ENCODE measurements at regions not wholly inside any gene's neighbourhood (a gene's known extent, or its start where the extent isn't known, plus 50 kb on each side); places are given as distances from the start of the nearest gene placed in this dataset.

DNA sequence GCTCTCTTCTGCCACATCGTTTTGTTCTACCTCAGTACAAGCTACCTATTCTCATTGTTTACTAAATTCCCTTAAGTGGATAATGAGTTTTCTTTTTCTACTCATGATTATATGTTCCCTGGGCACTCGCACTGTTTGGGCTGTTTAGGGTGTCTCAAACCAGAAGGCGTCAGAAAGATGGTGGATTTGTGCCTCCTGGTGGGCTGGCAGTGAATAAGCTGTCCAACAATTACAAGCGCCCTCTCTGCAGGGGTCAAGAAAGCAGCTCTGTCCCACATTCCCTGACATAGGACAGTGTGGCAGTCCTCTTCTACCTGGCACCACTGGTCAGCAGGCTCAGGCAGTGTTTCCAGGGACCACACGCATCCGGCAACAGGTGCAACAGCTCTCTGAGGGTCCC lies 173.4 kb upstream of the PPP2R3A start:
- Histone ChIP-seq H3K9me3 (replicated peaks in 1 of 2; ENCODE audit: control insufficient read depth in 1 of 2, insufficient read depth in 1 of 2, low read length in 2 of 2) (no peaks in the 10 kb centered on the region), H2AFZ (ENCODE audit: insufficient read depth, low read depth, low read length, poor library complexity, severe bottlenecking) (no peak overlapping the region), H3K79me2 (ENCODE audit: insufficient read depth, low read length) (no peaks in the 10 kb centered on the region), H3K9ac (ENCODE audit: insufficient read depth, low read length, poor library complexity, severe bottlenecking) (no peak overlapping the region), H3K27ac (ENCODE audit: low read depth in 1 of 2, low read length in 2 of 2) (no peak overlapping the region), H4K20me1 (ENCODE audit: insufficient read depth, low read length) (no peaks in the 10 kb centered on the region), H3K4me2 (replicated peaks; ENCODE audit: extremely low read depth, low read length, poor library complexity, severe bottlenecking) (no peak overlapping the region), H3K27me3 (ENCODE audit: control insufficient read depth in 2 of 2, insufficient read depth in 2 of 2, low read length in 2 of 2) (no peaks in the 10 kb centered on the region), H3K4me1 (ENCODE audit: control insufficient read depth in 1 of 2, insufficient read depth in 2 of 2, low read length in 2 of 2) (no peaks in the 10 kb centered on the region), H3K36me3 (replicated peaks in 1 of 2; ENCODE audit: control insufficient read depth in 1 of 2, insufficient read depth in 2 of 2, low read length in 2 of 2) (no peaks in the 10 kb centered on the region), H3K4me3 (replicated peaks in 1 of 3; ENCODE audit: low read depth in 2 of 3, low read length in 3 of 3) (no peak overlapping the region)
- Mint-ChIP-seq H3K4me1 (no peaks in the 10 kb centered on the region), H3K4me3 (no peak overlapping the region), H3K27ac (peak overlapping the region in 1 of 7 donors; percentile 5), H3K27me3 (ENCODE audit: low read depth in 3 of 3) (peaks cover 0 to 5% (median 2%) of the 10 kb centered on the region in 3 donors), H3K36me3 (no peaks in the 10 kb centered on the region), H3K9me3 (peaks cover 0 to 8% (median 2%) of the 10 kb centered on the region in 7 donors)
- intact Hi-C loops (cut with micrococcal nuclease): no loop called here
- TF ChIP-seq, protein P1, sequence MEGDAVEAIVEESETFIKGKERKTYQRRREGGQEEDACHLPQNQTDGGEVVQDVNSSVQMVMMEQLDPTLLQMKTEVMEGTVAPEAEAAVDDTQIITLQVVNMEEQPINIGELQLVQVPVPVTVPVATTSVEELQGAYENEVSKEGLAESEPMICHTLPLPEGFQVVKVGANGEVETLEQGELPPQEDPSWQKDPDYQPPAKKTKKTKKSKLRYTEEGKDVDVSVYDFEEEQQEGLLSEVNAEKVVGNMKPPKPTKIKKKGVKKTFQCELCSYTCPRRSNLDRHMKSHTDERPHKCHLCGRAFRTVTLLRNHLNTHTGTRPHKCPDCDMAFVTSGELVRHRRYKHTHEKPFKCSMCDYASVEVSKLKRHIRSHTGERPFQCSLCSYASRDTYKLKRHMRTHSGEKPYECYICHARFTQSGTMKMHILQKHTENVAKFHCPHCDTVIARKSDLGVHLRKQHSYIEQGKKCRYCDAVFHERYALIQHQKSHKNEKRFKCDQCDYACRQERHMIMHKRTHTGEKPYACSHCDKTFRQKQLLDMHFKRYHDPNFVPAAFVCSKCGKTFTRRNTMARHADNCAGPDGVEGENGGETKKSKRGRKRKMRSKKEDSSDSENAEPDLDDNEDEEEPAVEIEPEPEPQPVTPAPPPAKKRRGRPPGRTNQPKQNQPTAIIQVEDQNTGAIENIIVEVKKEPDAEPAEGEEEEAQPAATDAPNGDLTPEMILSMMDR (IDR thresholded peaks at IDR 0.05): no peak
- 89% methylated on average over 4 of the region's 6 CpGs for WGBS (ENCODE audit: insufficient coverage)
- DNase-seq: no peak

DNA sequence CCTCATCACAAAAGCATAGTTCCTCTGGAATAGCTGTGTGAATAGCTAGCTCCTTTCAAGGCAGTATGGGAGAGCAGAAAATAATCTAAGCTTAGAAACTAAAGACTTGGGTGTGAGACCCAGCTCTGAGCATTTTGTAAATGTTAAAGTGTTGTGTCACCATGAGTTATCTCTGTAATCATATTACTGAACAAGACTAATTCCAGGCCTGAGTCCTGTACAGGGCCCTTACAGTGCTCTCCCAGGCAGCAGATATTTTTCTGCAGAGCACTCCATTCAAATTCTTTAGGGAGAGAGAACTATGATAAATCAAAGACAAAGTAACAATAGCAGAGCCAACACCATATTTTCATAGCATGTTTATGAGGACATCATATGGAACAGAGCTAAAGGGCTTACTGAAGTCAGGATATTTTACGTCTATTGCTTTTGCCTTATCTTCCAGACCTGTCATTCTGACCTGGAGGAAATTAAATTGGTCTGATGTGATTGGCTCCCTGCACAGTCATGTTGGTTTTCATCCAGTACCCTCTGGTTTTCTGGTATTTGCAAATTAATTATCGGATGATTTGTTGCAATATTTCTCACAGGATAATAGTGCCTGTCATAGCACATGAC lies 172.6 kb upstream of the PPP2R3A start:
- TF ChIP-seq, protein P1 (IDR thresholded peaks at IDR 0.05): no peak
- Mint-ChIP-seq H3K4me3 (no peak overlapping the region), H3K4me1 (no peaks in the 10 kb centered on the region), H3K27me3 (ENCODE audit: low read depth in 3 of 3) (peaks cover 0 to 5% (median 2%) of the 10 kb centered on the region in 3 donors), H3K27ac (no peak overlapping the region), H3K9me3 (peaks cover 0 to 4% (median 2%) of the 10 kb centered on the region in 7 donors), H3K36me3 (no peaks in the 10 kb centered on the region)
- no peak overlapping the region for H3K4me2 ChIP-seq (replicated peaks; ENCODE audit: extremely low read depth, low read length, poor library complexity, severe bottlenecking)
- no peaks in the 10 kb centered on the region for H3K9me3 ChIP-seq (replicated peaks in 1 of 2; ENCODE audit: control insufficient read depth in 1 of 2, insufficient read depth in 1 of 2, low read length in 2 of 2)
- no peak for DNase-seq
- H3K4me3 ChIP-seq (replicated peaks in 1 of 3; ENCODE audit: low read depth in 2 of 3, low read length in 3 of 3): no peak overlapping the region
- H3K4me1 ChIP-seq (ENCODE audit: control insufficient read depth in 1 of 2, insufficient read depth in 2 of 2, low read length in 2 of 2): no peaks in the 10 kb centered on the region
- no peak overlapping the region for H3K27ac ChIP-seq (ENCODE audit: low read depth in 1 of 2, low read length in 2 of 2)
- intact Hi-C loops (cut with micrococcal nuclease): no loop called here
- H4K20me1 ChIP-seq (ENCODE audit: insufficient read depth, low read length): no peaks in the 10 kb centered on the region
- no peaks in the 10 kb centered on the region for H3K79me2 ChIP-seq (ENCODE audit: insufficient read depth, low read length)
- no peak overlapping the region for H3K9ac ChIP-seq (ENCODE audit: insufficient read depth, low read length, poor library complexity, severe bottlenecking)
- H2AFZ ChIP-seq (ENCODE audit: insufficient read depth, low read depth, low read length, poor library complexity, severe bottlenecking): no peak overlapping the region
- no peaks in the 10 kb centered on the region for H3K36me3 ChIP-seq (replicated peaks in 1 of 2; ENCODE audit: control insufficient read depth in 1 of 2, insufficient read depth in 2 of 2, low read length in 2 of 2)
- 80% methylated on average over 1 of the region's 2 CpGs for WGBS (ENCODE audit: insufficient coverage)
- no peaks in the 10 kb centered on the region for H3K27me3 ChIP-seq (ENCODE audit: control insufficient read depth in 2 of 2, insufficient read depth in 2 of 2, low read length in 2 of 2)
